IMR-90 (cell line): ENCODE measurements at regions not wholly inside any gene's neighbourhood (a gene's known extent, or its start where the extent isn't known, plus 50 kb on each side); places are given as distances from the start of the nearest gene placed in this dataset.

Experiments used
- BHLHE40 ChIP-seq: fragments of 150-350 bp; IDR thresholded peaks from 2 replicates; pipeline ENCODE4 v1.6.1; 2016; ENCODE audit warnings: mild to moderate bottlenecking, low read depth, low read length
- CEBPB ChIP-seq: IDR thresholded peaks from 2 replicates; pipeline ENCODE4 v1.6.1; 2012; ENCODE audit warnings: low read depth, low read length, improper control_type of control experiment
- FOS ChIP-seq: fragments of 150-350 bp; IDR thresholded peaks from 2 replicates; pipeline ENCODE4 v1.6.1; 2016; ENCODE audit warnings: low read depth, low read length
- MAFK ChIP-seq: IDR thresholded peaks from 2 replicates; pipeline ENCODE4 v1.6.1; 2012; ENCODE audit warnings: low read depth, low read length, improper control_type of control experiment
- MAZ ChIP-seq: IDR thresholded peaks from 2 replicates; pipeline ENCODE4 v1.6.1; 2012; ENCODE audit warnings: low read depth, mild to moderate bottlenecking, low read length, improper control_type of control experiment, moderate library complexity, borderline replicate concordance
- MXI1 ChIP-seq: IDR thresholded peaks from 2 replicates; pipeline ENCODE4 v1.6.1; 2012; ENCODE audit warnings: low read depth, mild to moderate bottlenecking, low read length, moderate library complexity, borderline replicate concordance
- NFE2L2 ChIP-seq: fragments of 150-350 bp; IDR thresholded peaks from 2 replicates; pipeline ENCODE4 v1.6.1; 2016; ENCODE audit warnings: low read depth, mild to moderate bottlenecking, low read length
- POLR2A ChIP-seq: IDR thresholded peaks from 2 replicates; pipeline ENCODE4 v1.6.1; 2012; ENCODE audit warnings: mild to moderate bottlenecking, low read depth, low read length
- RAD21 ChIP-seq: IDR thresholded peaks from 2 replicates; pipeline ENCODE4 v1.6.1; 2012; ENCODE audit warnings: low read length, improper control_type of control experiment
- RCOR1 ChIP-seq: IDR thresholded peaks from 2 replicates; pipeline ENCODE4 v1.6.1; 2012; ENCODE audit warnings: mild to moderate bottlenecking, low read length, improper control_type of control experiment; ENCODE audit not compliant: insufficient replicate concordance
- RFX5 ChIP-seq: IDR thresholded peaks from 2 replicates; pipeline ENCODE4 v1.8.0; 2012; ENCODE audit warnings: low read depth, mild to moderate bottlenecking, low read length, moderate library complexity
- TF ChIP-seq, protein P1 (sequence below): conservative IDR thresholded peaks from 2 replicates; pipeline ENCODE4 v1.5.1; 2012; ENCODE audit warnings: mild to moderate bottlenecking, low read depth, low read length, improper control_type of control experiment
- TF ChIP-seq, protein P2 (sequence below): fragments of 150-350 bp; IDR thresholded peaks from 2 replicates; pipeline ENCODE4 v1.6.1; 2016; ENCODE audit warnings: low read depth, mild to moderate bottlenecking, low read length, moderate library complexity, borderline replicate concordance
- TF ChIP-seq, protein P3 (sequence below): fragments of 150-350 bp; IDR thresholded peaks from 2 replicates; pipeline ENCODE4 v1.6.1; 2017; ENCODE audit warnings: mild to moderate bottlenecking, antibody characterized with exemption, low read length, low read depth

DNA sequence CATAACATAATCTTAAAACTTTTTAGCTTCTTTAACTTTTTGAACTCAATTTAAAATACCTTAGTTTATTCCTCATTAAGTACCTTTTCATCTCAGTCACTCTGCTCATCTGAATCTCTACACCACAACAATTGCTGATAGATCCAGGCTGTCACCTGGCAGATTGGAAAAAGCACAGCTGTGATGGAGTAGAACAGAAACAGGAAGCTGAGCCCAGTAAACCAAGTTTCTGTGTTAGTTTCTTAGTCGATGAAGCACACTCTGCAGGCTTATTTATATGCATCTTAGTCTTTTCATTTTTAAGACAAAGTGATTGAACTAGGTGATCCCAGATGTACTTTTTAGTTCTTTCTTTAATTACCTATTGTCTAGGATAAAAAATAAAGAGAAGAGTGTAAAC, 1398.0 kb upstream of the ALCAM start:
- TF ChIP-seq, protein P1, sequence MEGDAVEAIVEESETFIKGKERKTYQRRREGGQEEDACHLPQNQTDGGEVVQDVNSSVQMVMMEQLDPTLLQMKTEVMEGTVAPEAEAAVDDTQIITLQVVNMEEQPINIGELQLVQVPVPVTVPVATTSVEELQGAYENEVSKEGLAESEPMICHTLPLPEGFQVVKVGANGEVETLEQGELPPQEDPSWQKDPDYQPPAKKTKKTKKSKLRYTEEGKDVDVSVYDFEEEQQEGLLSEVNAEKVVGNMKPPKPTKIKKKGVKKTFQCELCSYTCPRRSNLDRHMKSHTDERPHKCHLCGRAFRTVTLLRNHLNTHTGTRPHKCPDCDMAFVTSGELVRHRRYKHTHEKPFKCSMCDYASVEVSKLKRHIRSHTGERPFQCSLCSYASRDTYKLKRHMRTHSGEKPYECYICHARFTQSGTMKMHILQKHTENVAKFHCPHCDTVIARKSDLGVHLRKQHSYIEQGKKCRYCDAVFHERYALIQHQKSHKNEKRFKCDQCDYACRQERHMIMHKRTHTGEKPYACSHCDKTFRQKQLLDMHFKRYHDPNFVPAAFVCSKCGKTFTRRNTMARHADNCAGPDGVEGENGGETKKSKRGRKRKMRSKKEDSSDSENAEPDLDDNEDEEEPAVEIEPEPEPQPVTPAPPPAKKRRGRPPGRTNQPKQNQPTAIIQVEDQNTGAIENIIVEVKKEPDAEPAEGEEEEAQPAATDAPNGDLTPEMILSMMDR = no peak
- TF ChIP-seq FOS = no peak
- no peak for TF ChIP-seq NFE2L2
- no peak for TF ChIP-seq RFX5
- no peak for TF ChIP-seq MAFK
- TF ChIP-seq, protein P2, sequence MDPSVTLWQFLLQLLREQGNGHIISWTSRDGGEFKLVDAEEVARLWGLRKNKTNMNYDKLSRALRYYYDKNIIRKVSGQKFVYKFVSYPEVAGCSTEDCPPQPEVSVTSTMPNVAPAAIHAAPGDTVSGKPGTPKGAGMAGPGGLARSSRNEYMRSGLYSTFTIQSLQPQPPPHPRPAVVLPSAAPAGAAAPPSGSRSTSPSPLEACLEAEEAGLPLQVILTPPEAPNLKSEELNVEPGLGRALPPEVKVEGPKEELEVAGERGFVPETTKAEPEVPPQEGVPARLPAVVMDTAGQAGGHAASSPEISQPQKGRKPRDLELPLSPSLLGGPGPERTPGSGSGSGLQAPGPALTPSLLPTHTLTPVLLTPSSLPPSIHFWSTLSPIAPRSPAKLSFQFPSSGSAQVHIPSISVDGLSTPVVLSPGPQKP = no peak
- TF ChIP-seq RAD21 = no peak
- TF ChIP-seq, protein P3, sequence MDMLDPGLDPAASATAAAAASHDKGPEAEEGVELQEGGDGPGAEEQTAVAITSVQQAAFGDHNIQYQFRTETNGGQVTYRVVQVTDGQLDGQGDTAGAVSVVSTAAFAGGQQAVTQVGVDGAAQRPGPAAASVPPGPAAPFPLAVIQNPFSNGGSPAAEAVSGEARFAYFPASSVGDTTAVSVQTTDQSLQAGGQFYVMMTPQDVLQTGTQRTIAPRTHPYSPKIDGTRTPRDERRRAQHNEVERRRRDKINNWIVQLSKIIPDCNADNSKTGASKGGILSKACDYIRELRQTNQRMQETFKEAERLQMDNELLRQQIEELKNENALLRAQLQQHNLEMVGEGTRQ = no peak
- no peak for TF ChIP-seq BHLHE40
- TF ChIP-seq POLR2A = no peak
- TF ChIP-seq RCOR1 = no peak
- TF ChIP-seq CEBPB = no peak
- TF ChIP-seq MAZ = no peak
- no peak for TF ChIP-seq MXI1
